Fibroblast of the aortic adventitia (primary cell): ENCODE measurements at regions not wholly inside any gene's neighbourhood (a gene's known extent, or its start where the extent isn't known, plus 50 kb on each side); places are given as distances from the start of the nearest gene placed in this dataset.

Source experiments
- DNase-seq: peaks from one replicate; pipeline ENCODE4 v3.0.0-alpha.2; 2010; ENCODE audit warnings: low read depth
- H3K4me3 ChIP-seq: 2 replicates; pipeline ENCODE4 v1.5.1; 2011; ENCODE audit warnings: low read depth, mild to moderate bottlenecking, control low read depth, low read length, moderate library complexity
- TF ChIP-seq, protein P1 (sequence below): IDR thresholded peaks from 2 replicates; pipeline ENCODE4 v1.5.1; 2011; ENCODE audit warnings: mild to moderate bottlenecking, low read length, control low read depth, inconsistent platforms; ENCODE audit not compliant: insufficient read depth

DNA sequence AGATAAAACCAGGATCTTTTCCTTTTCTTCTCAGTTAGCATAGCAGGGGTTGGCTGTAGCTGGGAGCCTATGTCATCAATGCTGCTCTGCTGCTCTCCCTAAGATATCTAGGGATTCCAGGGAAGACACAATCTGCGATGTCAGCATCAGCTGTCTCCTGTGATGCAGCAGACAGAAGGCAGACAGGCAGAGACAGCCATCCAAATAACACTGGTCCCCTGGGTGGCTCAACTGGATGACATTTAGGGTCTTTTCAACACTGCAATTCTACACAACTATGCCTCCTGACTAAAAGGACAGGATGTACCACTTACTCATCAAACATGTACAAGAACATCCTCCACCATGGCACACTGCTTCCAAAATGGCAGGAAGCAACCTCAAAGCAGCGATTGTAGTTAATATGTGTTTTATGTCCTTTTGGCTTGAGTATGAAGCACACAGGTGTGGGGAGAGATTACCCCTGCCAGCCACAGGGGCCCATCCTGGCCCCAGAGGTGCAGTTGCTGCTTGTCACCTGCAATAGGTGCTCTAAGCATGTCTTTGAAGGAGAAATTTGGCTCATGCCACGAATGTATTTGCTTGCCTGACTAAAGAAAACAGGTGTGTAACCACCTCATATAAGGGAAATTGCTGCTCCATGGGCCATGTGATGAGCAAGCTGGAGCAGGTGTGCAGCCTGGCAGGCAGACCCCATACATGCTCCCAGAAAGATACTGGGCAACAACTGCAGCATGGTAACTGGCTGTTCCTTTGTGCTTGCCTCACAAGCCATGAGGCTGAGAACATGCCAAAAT lies 357.8 kb downstream of the VPS13C start:
- DNase-seq: no peak
- TF ChIP-seq, protein P1, sequence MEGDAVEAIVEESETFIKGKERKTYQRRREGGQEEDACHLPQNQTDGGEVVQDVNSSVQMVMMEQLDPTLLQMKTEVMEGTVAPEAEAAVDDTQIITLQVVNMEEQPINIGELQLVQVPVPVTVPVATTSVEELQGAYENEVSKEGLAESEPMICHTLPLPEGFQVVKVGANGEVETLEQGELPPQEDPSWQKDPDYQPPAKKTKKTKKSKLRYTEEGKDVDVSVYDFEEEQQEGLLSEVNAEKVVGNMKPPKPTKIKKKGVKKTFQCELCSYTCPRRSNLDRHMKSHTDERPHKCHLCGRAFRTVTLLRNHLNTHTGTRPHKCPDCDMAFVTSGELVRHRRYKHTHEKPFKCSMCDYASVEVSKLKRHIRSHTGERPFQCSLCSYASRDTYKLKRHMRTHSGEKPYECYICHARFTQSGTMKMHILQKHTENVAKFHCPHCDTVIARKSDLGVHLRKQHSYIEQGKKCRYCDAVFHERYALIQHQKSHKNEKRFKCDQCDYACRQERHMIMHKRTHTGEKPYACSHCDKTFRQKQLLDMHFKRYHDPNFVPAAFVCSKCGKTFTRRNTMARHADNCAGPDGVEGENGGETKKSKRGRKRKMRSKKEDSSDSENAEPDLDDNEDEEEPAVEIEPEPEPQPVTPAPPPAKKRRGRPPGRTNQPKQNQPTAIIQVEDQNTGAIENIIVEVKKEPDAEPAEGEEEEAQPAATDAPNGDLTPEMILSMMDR: no peak
- no peak overlapping the region for H3K4me3 ChIP-seq

DNA sequence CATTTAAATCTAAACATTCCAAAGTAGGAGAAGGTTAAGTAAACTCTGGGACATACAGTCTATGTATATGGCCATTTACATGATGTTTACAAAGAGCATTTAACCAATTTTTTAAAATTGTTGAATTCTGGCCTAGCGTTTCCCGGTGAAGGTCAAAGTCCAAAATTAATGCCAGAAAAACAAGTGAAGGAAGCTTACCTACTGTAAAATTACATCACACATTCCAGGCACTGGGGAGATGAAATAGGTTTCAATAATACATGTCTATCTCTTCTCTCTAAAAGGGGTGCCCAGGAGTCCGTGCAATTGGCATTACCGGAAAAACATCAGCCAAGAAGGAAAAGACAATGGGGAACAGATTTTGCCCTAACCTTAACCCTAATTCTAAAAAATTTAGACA lies 358.8 kb downstream of the VPS13C start:
- no peak overlapping the region for H3K4me3 ChIP-seq
- DNase-seq: no peak
- TF ChIP-seq, protein P1: no peak

DNA sequence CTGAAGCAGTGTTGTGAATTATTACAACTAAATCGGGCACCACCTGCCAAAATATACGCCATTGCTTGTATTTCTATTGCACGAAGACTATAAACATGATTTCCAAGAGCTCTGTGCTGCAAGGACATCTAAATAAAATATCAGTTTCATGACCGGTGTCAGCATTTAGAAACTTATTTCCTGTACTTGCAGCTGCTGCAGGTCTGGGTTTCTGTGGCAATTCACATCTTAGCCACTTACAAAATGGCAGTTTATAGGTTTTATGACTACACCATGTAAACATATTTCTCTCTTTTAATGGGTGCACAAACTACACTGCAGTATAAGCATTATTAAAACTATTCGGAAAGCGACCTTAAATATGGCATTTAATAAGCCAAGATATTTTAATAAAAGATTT lies 359.4 kb downstream of the VPS13C start:
- TF ChIP-seq, protein P1: no peak
- DNase-seq: no peak
- H3K4me3 ChIP-seq: no peak overlapping the region

DNA sequence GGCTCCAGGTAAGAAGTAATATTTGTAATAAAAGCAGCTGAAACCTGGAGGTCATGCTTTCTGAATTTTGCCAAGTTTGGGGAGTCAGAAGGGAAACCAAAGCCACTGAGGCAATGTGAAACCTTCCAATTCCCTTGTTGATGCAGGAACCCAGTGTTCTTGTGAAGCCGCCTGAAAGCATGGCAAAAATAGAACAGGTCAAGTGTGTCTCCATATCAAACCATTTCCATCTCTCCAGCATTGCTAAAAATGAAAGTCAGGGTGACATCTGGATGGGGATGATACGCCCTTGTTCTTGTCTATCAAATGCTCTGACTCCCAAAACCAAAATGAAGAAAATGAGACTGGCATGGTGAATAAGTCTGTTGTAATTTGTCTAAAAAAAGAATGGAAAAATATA lies 362.5 kb downstream of the VPS13C start:
- TF ChIP-seq, protein P1: no peak
- DNase-seq: no peak
- no peak overlapping the region for H3K4me3 ChIP-seq

DNA sequence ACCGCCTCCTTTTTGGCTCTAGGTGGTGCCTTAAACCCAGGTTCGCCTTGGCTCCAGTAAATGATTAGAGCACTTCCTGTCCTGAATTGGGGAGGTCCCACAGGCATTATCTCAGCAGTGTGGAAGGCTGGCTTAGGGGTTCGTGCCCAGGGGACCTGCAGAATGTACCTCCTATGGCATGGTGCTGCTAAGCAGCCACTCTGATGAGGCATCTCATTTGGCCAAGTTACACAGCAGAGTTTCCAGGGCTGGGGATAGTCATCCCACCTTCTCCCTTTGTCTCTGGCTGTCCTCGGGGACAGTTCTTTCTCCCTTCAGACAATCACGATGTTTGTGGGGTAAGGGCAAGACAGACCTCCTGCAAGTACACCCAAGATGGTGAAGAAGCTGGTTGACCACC lies 371.2 kb downstream of the VPS13C start:
- DNase-seq: no peak
- no peak overlapping the region for H3K4me3 ChIP-seq
- TF ChIP-seq, protein P1: no peak

DNA sequence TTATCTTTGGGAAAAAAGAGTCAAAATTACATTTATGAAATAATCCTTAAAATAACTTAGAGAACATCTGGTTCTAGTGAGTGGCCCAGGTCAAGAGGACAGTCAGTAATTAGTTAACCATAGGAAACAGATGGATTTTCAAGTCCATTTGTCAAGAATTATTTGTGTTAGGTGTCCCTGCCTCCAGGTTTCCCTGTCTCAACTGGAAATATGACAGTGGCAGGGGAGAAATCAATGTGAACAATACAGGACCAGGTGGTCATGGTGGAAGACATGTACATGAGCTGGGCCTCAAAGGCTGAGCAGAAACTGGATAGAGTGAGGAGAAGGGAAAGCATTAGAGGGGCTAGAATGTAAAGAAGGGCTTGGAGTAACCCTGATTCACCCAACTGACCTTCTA lies 372.6 kb downstream of the VPS13C start:
- no peak for DNase-seq
- TF ChIP-seq, protein P1: no peak
- H3K4me3 ChIP-seq: no peak overlapping the region

DNA sequence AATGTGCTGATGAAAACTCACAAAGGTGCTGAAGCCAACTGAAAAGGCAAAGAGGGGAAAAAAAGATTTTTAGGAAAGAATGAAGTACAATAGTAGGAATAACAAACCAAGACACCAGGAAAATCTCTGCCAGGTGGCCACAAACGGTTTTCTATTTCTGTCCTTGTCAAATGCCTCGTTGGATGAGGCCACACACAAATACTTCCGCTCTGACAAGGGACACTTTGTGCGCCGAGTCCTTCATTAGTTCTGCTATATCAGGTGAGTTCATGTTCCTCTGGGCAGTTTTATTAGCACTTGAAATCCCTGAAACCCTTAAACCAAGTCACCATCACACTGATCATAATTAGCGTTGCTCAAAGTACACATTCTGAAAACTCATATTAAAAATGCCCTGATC lies 373.1 kb downstream of the VPS13C start:
- TF ChIP-seq, protein P1: no peak
- no peak overlapping the region for H3K4me3 ChIP-seq
- no peak for DNase-seq
